GM23338 (cell line): ENCODE measurements at regions not wholly inside any gene's neighbourhood (a gene's known extent, or its start where the extent isn't known, plus 50 kb on each side); places are given as distances from the start of the nearest gene placed in this dataset.

ENCODE experiments used
- ATAC-seq: fragments of 200-7000 bp; cut with Tn5 transposase; 3 replicates; pipeline ENCODE4 v1.9.1; 2020
- DNase-seq: peaks from one replicate; pipeline ENCODE4 v3.0.0-alpha.2; 2015; ENCODE audit warnings: low spot score
- H2AFZ ChIP-seq: fragments of 200-600 bp; sonication (generic); 2 replicates; pipeline ENCODE4 v1.8.0; 2016; ENCODE audit warnings: antibody characterized with exemption, mild to moderate bottlenecking, moderate library complexity
- H3F3A ChIP-seq: fragments of 200-600 bp; sonication (generic); replicated peaks from 2 replicates; pipeline ENCODE4 v1.8.0; 2017; ENCODE audit warnings: antibody characterized with exemption, mixed run types, low read depth
- H3K27ac ChIP-seq: fragments of 200-600 bp; sonication (generic); 2 replicates; pipeline ENCODE4 v1.6.1; 2016; ENCODE audit warnings: low read depth
- H3K27me3 ChIP-seq: fragments of 200-600 bp; sonication (generic); 2 replicates; pipeline ENCODE4 v1.8.0; 2016; ENCODE audit warnings: mild to moderate bottlenecking, mixed run types, moderate library complexity; ENCODE audit not compliant: insufficient read depth
- H3K36me3 ChIP-seq: fragments of 200-600 bp; sonication (generic); 2 replicates; pipeline ENCODE4 v1.8.0; 2016; ENCODE audit warnings: mild to moderate bottlenecking; ENCODE audit not compliant: insufficient read depth
- H3K4me1 ChIP-seq: fragments of 200-600 bp; sonication (generic); 2 replicates; pipeline ENCODE4 v1.8.0; 2016; ENCODE audit warnings: mild to moderate bottlenecking, moderate library complexity; ENCODE audit not compliant: insufficient read depth
- H3K4me2 ChIP-seq: fragments of 200-600 bp; sonication (generic); 2 replicates; pipeline ENCODE4 v1.7.1; 2017; ENCODE audit warnings: mixed run types
- H3K4me3 ChIP-seq: fragments of 200-600 bp; sonication (generic); 2 replicates; pipeline ENCODE4 v1.6.1; 2016; ENCODE audit warnings: mixed run types
- H3K79me2 ChIP-seq: fragments of 200-600 bp; sonication (generic); replicated peaks from 2 replicates; pipeline ENCODE4 v1.8.0; 2017; ENCODE audit warnings: mild to moderate bottlenecking; ENCODE audit not compliant: insufficient read depth
- H3K9me2 ChIP-seq: fragments of 200-600 bp; sonication (generic); 2 replicates; pipeline ENCODE4 v1.8.0; 2017; ENCODE audit not compliant: insufficient read depth
- H4K20me1 ChIP-seq: fragments of 200-600 bp; sonication (generic); replicated peaks from 2 replicates; pipeline ENCODE4 v1.8.0; 2017; ENCODE audit warnings: mild to moderate bottlenecking; ENCODE audit not compliant: insufficient read depth
- H3K27ac Mint-ChIP-seq: 2 replicates; pipeline ENCODE4 v1.8.0; 2020; ENCODE audit warnings: inconsistent platforms, mild to moderate bottlenecking, moderate library complexity, mixed read lengths
- H3K27me3 Mint-ChIP-seq: 3 replicates; pipeline ENCODE4 v1.8.0; 2022; ENCODE audit warnings: low read depth, mild to moderate bottlenecking, moderate library complexity, mixed read lengths, inconsistent platforms; ENCODE audit not compliant: insufficient read depth, poor library complexity
- H3K36me3 Mint-ChIP-seq: 3 replicates; pipeline ENCODE4 v1.8.0; 2021; ENCODE audit warnings: low read depth, mild to moderate bottlenecking, inconsistent platforms, moderate library complexity, mixed read lengths
- H3K4me1 Mint-ChIP-seq: 3 replicates; pipeline ENCODE4 v1.8.0; 2020; ENCODE audit warnings: mild to moderate bottlenecking, inconsistent platforms, mixed read lengths
- H3K4me3 Mint-ChIP-seq: 3 replicates; pipeline ENCODE4 v1.8.0; 2021; ENCODE audit warnings: moderate library complexity, mild to moderate bottlenecking, inconsistent platforms, mixed read lengths
- H3K9me3 Mint-ChIP-seq: 3 replicates; pipeline ENCODE4 v1.8.0; 2020; ENCODE audit warnings: moderate library complexity, mild to moderate bottlenecking, inconsistent platforms, mixed read lengths
- EZH2 ChIP-seq: fragments of 200-600 bp; sonication (generic); IDR thresholded peaks from one replicate; pipeline ENCODE4 v1.8.0; 2017; ENCODE audit warnings: antibody characterized with exemption, mild to moderate bottlenecking, low read depth; ENCODE audit not compliant: unreplicated experiment
- NANOG ChIP-seq: IDR thresholded peaks from 2 replicates; pipeline ENCODE4 v1.6.1; 2016; ENCODE audit warnings: antibody characterized with exemption, borderline replicate concordance
- POLR2AphosphoS5 ChIP-seq: IDR thresholded peaks from 2 replicates; pipeline ENCODE4 v1.6.1; 2016; ENCODE audit warnings: antibody characterized with exemption, low read depth
- STAT1 ChIP-seq: IDR thresholded peaks from one replicate; pipeline ENCODE4 v1.6.1; 2016; ENCODE audit warnings: antibody characterized with exemption; ENCODE audit not compliant: unreplicated experiment
- ZNF114 ChIP-seq: fragments of 250-450 bp; sonication (Bioruptor Pico); IDR thresholded peaks from 2 replicates; pipeline ENCODE4 v1.5.0; 2020; ENCODE audit warnings: mild to moderate bottlenecking, moderate library complexity
- ZNF331 ChIP-seq: fragments of 250-450 bp; sonication (Bioruptor Pico); IDR thresholded peaks from 2 replicates; pipeline ENCODE4 v1.5.0; 2020; ENCODE audit warnings: low read depth, mild to moderate bottlenecking, moderate library complexity
- TF ChIP-seq, protein P1 (sequence below): IDR thresholded peaks from 2 replicates; pipeline ENCODE4 v1.6.1; 2016; ENCODE audit warnings: antibody characterized with exemption
- TF ChIP-seq, protein P2 (sequence below): IDR thresholded peaks from one replicate; pipeline ENCODE4 v1.6.1; 2018; ENCODE audit warnings: antibody characterized with exemption; ENCODE audit not compliant: unreplicated experiment
- TF ChIP-seq, protein P3 (sequence below), 2 experiments: fragments of 200-600 bp in 1 of 2; sonication (generic) in 1 of 2; conservative IDR thresholded peaks; 2 replicates each; pipeline versions ENCODE4 v1.5.1 to v1.6.1; 2016 to 2017; ENCODE audit warnings: antibody characterized with exemption in 2 of 2, low read depth in 2 of 2, mild to moderate bottlenecking in 2 of 2, moderate library complexity in 1 of 2

GRCh38 chr5:82363524-82363923, 85.4 kb upstream of the RPS23 start (continued):
- TF ChIP-seq, protein P1, sequence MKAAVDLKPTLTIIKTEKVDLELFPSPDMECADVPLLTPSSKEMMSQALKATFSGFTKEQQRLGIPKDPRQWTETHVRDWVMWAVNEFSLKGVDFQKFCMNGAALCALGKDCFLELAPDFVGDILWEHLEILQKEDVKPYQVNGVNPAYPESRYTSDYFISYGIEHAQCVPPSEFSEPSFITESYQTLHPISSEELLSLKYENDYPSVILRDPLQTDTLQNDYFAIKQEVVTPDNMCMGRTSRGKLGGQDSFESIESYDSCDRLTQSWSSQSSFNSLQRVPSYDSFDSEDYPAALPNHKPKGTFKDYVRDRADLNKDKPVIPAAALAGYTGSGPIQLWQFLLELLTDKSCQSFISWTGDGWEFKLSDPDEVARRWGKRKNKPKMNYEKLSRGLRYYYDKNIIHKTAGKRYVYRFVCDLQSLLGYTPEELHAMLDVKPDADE = no peak
- TF ChIP-seq STAT1 = no peak
- TF ChIP-seq ZNF331 = no peak
- no peak for TF ChIP-seq NANOG
- no peak for TF ChIP-seq ZNF114 (CRISPR knock-in tag)
- TF ChIP-seq, protein P2, sequence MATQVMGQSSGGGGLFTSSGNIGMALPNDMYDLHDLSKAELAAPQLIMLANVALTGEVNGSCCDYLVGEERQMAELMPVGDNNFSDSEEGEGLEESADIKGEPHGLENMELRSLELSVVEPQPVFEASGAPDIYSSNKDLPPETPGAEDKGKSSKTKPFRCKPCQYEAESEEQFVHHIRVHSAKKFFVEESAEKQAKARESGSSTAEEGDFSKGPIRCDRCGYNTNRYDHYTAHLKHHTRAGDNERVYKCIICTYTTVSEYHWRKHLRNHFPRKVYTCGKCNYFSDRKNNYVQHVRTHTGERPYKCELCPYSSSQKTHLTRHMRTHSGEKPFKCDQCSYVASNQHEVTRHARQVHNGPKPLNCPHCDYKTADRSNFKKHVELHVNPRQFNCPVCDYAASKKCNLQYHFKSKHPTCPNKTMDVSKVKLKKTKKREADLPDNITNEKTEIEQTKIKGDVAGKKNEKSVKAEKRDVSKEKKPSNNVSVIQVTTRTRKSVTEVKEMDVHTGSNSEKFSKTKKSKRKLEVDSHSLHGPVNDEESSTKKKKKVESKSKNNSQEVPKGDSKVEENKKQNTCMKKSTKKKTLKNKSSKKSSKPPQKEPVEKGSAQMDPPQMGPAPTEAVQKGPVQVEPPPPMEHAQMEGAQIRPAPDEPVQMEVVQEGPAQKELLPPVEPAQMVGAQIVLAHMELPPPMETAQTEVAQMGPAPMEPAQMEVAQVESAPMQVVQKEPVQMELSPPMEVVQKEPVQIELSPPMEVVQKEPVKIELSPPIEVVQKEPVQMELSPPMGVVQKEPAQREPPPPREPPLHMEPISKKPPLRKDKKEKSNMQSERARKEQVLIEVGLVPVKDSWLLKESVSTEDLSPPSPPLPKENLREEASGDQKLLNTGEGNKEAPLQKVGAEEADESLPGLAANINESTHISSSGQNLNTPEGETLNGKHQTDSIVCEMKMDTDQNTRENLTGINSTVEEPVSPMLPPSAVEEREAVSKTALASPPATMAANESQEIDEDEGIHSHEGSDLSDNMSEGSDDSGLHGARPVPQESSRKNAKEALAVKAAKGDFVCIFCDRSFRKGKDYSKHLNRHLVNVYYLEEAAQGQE = no peak
- TF ChIP-seq, protein P3, sequence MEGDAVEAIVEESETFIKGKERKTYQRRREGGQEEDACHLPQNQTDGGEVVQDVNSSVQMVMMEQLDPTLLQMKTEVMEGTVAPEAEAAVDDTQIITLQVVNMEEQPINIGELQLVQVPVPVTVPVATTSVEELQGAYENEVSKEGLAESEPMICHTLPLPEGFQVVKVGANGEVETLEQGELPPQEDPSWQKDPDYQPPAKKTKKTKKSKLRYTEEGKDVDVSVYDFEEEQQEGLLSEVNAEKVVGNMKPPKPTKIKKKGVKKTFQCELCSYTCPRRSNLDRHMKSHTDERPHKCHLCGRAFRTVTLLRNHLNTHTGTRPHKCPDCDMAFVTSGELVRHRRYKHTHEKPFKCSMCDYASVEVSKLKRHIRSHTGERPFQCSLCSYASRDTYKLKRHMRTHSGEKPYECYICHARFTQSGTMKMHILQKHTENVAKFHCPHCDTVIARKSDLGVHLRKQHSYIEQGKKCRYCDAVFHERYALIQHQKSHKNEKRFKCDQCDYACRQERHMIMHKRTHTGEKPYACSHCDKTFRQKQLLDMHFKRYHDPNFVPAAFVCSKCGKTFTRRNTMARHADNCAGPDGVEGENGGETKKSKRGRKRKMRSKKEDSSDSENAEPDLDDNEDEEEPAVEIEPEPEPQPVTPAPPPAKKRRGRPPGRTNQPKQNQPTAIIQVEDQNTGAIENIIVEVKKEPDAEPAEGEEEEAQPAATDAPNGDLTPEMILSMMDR (conservative IDR thresholded peaks at IDR 0.05; ENCODE audit: low read depth in 2 of 2) = no peak

- Histone ChIP-seq H3K79me2 (no peaks in the 10 kb centered on the region), H3K4me3 (no peak overlapping the region), H3K4me1 (no peaks in the 10 kb centered on the region), H2AFZ (no peak overlapping the region), H3K36me3 (no peaks in the 10 kb centered on the region), H3K4me2 (no peak overlapping the region), H4K20me1 (no peaks in the 10 kb centered on the region), H3K27ac (no peak overlapping the region), H3F3A (no peaks in the 10 kb centered on the region), H3K27me3 (no peaks in the 10 kb centered on the region), H3K9me2 (no peaks in the 10 kb centered on the region; the same call in 1 of the 2 replicates)
- Mint-ChIP-seq H3K27ac (no peak overlapping the region), H3K9me3 (no peaks in the 10 kb centered on the region), H3K36me3 (no peaks in the 10 kb centered on the region), H3K4me3 (no peak overlapping the region), H3K27me3 (peaks cover 4% of the 10 kb centered on the region), H3K4me1 (no peaks in the 10 kb centered on the region)
- ATAC-seq = no peak
- DNase-seq = no peak
- TF ChIP-seq, protein P2 = no peak
- TF ChIP-seq EZH2 (no peak), POLR2AphosphoS5 (no peak), ZNF331 (no peak)
These were observed 84.5 kb upstream of the RPS23 start for GRCh38 chr5:82362636-82363035.
